ENCODE measurements at regions not wholly inside any gene's neighbourhood (a gene's known extent, or its start where the extent isn't known, plus 50 kb on each side); places are given as distances from the start of the nearest gene placed in this dataset.
A peak's percentile ranks its signal among the peaks of the same experiment; 100 is the strongest.
"Not testable (repeated sequence)": the region's sequence is repeated elsewhere in the genome, so short reads cannot be mapped to it uniquely, and the experiment has no call there.

DNA sequence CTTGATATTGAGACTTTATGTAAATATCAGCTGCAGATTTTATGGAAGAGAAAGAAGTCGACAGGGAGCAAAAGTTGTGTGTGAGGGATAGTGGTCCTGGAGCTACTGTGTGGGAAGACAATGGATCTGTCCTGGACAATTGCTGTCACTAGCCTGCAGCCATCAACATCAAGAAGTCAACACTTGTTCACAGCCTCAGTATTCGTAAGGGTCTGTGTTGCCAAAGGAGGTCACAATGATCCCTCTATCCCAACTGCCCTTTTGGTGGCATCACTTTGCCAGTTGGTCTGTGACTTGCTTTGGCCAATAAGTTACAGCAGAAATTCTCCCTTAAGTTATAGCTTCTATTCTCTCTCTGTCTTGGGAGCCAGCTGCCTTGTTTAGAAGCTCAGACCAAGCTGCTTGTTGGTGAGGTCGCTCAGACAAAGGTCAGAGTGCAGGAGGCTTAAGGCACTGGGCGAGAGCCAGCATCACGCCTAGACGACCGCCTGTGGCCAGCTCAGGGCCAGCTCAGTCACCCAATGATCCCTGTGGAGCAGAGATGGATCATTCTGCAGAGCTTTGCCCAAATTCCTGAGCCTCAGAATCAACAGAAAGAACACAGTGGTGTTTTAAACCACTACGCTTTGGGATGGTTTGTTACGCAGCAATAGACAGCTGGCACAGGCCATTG lies 134.9 kb downstream of the RHOU start:
- no peak for DNase-seq

DNA sequence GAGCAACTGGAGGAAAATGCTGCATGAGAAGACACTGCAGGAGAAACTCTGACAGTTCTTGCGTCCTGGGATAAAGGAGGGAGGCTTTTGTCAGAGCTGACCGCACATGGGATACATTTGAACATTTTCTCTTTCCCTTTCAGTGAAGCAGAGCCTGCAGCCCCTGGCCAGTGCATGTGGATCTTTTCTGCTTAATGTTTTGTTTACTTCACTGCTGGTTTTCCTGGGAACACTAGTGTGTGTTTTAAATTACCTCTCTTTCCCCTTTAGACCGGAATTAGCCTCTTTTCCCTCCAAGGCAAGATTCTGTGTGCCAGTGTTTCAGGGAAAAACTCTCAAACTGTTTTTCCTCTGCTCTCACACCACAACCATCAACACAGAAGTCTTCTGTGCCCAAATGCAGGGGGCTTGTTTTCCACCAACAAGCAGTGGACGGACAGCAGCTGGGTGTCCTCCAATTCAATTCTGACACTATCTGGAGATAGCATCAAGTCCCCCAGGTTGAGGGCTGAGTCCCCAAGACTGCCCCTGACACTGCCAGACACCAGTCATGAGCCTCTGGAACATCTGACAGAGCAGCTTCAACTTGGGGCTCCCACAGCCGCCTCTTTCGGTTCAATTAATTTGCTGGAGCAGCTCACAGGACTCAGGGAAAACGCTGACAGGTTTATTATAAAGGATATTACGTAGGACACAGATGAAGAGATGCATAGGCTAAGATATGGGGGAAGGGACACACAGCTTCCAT lies 136.2 kb downstream of the RHOU start:
- no peak for DNase-seq

GRCh38 chr1:228872080-228872479 lies 136.8 kb downstream of the RHOU start:
- no peak for DNase-seq

DNA sequence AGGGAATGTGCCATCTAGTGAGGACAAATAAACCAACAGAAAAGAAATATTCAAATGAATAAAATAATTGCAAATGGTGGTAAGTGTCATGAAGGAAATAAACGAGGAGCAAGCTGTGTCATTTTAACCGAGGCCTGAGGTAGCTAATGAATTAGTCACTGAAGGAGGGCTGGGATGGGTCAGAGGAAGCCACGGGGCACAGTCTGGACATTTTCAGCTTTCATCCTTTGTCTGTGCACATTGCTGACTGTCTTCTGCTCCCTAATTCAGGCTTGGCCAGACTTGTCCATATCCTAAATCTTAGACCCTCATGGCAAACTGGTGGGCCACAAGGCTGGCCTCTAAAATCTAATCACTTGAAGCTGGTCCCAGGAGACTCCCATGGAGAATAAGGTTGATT lies 138.4 kb downstream of the RHOU start:
- peak; percentile 18 for DNase-seq

DNA sequence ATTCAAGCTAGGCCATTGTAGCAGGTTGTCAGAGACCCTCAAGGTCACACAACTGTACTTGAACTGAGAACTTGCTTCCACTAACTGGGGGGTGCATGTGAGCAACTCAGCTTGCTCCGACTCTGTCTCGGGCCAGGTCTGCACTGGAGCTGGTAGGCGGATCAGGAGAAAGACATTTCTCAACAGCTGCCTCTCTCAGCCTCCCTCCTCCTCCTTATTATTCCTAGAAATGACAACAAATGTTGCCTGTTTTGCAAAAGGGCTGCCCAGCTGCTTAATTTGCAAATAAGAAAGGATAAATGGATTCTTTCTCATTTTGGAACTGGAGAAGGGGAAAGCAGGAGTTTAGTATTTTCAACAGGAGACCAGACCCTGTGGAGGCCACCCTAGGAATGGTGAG lies 140.5 kb downstream of the RHOU start:
- no peak for DNase-seq

GRCh38 chr1:228876187-228876586 lies 140.9 kb downstream of the RHOU start:
- DNase-seq = no peak

- DNase-seq = no peak
These were observed 143.9 kb downstream of the RHOU start for GRCh38 chr1:228879164-228879563.

- DNase-seq = no peak
These were observed 146.9 kb downstream of the RHOU start for GRCh38 chr1:228882041-228882770.

DNA sequence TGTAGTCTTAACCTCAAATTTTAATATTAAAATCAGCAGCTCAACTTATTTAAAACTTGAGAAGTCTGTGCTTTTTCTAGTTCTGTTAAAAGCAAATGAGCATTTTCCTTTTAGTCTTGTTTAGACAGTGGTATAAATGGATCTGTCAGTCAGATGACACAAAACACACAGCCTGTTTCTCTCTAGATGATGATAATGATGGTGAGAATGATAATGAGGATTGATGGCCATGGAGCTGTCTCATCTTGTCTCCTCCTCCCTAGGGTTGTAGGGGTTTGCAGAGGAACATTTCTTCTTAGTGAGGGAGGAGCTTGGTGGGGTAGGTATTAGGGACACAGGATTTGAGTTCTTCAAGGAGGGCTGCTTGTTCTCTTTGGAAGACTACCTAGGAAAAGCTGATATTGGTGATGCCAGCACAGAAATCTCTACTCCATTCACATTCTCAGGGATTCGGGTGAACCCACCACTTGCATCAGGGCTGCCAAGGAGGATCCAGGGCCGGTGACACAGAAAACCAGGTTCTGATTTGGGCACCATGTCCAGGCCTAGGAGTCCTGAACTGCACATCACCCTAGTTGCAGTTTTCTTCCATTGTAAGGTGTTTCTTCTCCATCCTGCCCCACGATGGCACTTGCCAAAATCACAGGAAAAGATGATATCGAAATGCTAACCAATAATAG lies 147.6 kb downstream of the RHOU start:
- DNase-seq = no peak

GRCh38 chr1:228883535-228883934 lies 148.3 kb downstream of the RHOU start:
- DNase-seq = no peak

DNA sequence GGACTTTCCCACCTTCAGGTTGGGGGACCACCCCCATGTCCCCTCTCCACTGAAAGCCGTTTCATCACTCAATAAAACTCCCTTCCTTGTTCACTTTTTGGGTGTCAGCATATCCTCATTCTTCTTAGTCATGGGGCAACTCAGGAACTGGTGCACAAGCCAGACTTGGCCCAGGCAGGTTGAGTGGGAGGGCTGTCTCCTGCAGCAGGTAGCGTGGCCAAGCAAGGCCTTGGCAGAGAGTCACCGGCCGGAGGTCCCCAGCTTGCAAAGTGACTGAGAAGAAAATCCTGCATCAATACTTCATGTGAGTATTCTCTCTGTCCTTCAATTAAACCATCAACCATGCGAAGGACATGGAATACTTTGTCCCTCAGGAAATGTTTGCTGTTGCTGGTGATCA lies 148.9 kb downstream of the RHOU start:
- DNase-seq = no peak

GRCh38 chr1:228884615-228885566 lies 149.6 kb downstream of the RHOU start:
- DNase-seq = no peak

DNA sequence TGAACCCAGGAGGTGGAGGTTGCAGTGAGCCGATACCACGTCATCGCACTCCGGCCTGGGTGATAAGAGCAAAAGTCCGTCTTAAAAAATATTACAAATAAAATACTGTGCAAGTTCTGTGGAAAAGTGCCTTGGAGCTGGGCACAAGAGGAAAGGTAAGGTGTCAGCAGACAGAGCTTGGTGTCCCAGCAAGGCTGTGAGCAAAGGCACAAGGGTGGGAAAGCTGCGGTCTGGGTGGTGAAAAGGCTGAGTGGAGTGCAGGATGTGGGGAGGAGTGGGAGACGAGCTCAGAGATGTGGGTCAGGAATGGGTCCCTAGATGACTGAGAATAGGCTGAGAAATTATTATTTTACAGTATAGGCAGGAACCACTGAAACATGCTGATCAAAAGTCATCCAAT lies 150.6 kb downstream of the RHOU start:
- no peak for DNase-seq

DNA sequence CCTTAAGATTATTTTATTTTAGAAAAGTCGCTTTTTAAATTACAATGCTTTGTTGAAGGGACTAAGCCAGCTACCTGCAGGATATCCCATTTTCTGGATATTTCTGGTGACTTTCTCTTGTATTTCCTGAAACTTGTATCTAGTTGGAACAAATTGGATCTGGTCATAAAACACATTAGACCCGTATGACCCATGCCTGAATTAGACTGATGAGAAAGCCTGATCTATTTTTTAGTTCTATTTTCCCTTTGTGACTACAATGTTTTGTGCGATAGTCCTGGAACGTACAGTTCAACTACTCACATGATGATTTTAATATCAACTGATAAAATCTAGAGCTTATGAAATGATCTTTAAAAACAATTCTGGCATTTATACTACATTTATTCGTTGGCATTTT lies 151.8 kb downstream of the RHOU start:
- no peak for DNase-seq

- DNase-seq = no peak
These were observed 152.7 kb downstream of the RHOU start for GRCh38 chr1:228887960-228888359.

DNA sequence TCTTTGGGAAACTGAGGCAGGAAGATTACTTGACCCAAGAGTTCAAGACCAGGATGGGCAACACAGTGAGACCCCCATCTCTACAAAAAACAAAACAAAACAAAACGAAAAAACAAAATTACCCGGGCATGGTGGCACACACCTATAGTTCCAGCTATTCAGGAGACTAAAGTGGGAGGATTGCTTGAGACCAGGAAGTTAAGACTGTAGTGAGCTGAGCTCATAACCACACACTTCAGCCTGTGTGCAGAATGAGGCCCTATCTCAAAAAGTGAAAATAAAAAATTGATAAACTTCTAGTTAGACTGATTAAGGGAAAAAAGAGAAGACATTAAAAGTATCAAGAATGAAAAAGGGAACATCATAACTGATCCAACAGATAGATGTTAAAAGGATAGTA lies 154.0 kb downstream of the RHOU start:
- no peak for DNase-seq

DNA sequence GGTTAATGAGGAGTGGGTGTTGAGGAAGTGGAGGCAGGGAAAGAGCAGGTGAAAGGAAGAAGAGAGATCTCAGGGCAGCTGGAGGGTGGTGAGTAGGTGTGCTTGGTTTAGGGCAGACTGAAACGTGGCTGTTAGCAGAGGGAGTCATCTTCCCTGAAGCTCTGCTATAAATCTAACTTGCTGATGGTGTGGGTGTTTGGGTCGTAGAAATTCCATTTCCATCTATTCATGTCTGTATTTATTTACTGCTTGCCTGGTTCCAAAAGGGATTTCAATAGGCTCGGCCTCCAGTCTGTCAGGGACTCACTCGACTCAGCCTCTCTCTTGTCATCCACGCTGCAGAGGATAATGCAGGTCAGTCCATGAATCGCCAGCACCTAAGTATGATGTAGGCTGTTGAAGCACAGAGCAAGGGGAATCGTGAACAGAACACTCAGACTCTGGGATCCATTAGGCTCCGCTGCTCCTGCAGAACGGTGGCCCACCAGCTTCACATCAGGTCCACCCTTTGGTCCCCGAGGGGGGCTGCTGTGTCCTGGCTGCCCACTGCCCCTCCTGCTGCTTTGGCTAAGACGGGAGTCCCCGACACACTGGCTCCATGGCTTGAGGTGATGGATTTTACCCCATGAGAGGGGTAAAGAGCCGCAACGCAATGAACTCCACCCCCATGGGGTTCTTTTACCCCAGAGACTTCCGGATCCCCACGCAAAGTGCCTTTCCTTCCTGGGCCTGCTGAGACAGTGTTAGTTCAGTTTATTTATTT lies 156.2 kb downstream of the RHOU start:
- peak; percentile 13 for DNase-seq

GRCh38 chr1:228892200-228892599 lies 156.9 kb downstream of the RHOU start:
- not testable (repeated sequence) for DNase-seq

DNA sequence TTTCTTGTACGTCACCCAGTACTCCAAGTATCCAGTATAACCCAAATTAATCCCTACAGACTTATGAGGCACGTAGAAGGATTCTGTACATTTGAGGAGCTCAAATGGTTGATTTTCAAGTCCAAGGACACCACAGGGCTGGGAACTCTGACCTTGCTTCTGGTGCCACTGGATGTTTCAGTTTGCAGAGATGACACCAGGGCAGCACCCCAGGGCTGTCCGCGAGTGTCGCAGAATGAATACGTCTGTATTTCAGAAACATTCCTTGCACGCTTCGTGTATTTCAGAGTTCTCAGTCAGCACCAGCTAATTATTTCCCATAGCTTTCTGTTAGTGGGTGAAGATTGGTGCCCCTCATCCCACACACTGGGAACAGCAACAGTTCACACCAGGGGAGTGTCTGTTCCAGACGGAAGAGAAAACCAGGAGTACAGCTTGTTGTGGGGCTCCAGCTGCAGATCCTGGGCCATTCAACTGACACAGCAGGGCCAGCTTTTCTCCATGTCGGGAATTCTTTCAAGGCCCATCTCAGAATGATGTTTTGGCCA lies 159.2 kb downstream of the RHOU start:
- DNase-seq = no peak

DNA sequence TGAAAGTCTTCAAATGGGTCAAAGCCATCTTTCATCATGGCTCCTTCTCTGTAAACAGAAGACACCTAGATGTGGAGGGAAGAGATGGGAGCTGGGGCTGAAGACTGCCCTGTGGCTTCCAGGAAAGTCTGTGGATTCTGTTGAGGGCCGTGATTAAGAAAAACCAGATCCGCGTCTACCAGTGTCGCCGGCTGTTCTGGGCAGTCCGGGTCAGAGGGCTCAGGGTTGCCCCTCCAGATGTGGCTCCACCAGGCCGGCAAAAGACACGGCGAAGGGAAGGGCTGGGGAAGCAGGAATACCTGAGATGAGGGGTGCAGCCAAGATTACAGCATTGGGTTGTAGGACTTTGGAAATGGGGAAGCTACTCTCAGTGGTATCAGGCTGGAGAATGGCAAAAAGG lies 162.6 kb downstream of the RHOU start:
- no peak for DNase-seq

DNA sequence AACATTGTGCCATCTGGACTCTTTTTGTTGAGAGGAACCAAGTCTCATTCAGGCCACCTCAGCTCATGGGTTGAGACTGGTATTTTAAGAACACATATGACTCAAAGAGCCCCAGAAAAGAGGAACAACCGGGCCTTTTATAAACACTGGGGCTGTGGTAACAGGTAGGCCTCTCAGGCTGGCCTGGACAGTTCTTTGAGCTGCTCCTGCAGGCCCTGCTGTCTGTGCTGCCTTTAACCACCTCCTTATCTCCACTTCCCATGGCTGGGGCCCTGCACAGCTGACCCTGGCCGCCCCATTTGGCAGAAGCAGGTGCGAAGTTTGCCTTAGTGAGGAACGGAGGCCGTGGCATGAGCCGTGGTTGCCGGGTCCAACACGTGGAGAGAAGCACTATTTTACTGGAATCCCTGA lies 163.3 kb downstream of the RHOU start:
- no peak for DNase-seq

All from EL (cell line).